BE2C (cell line): ENCODE measurements at regions not wholly inside any gene's neighbourhood (a gene's known extent, or its start where the extent isn't known, plus 50 kb on each side); places are given as distances from the start of the nearest gene placed in this dataset.

ENCODE experiments used
- DNase-seq: peaks from one replicate; pipeline ENCODE4 v3.0.0-alpha.2; 2020
- H3K27me3 ChIP-seq: fragments of 250-450 bp; sonication (Bioruptor Pico); 2 replicates; pipeline ENCODE4 v1.5.1; 2020; ENCODE audit warnings: mild to moderate bottlenecking
- H3K36me3 ChIP-seq: fragments of 250-450 bp; sonication (Bioruptor Pico); 2 replicates; pipeline ENCODE4 v1.5.1; 2020; ENCODE audit warnings: mild to moderate bottlenecking
- H3K4me1 ChIP-seq: fragments of 250-450 bp; sonication (Bioruptor Pico); 2 replicates; pipeline ENCODE4 v1.5.1; 2020
- H3K4me3 ChIP-seq: 2 replicates; pipeline ENCODE4 v1.5.1; 2011; ENCODE audit warnings: low read depth, low read length
- H3K9me3 ChIP-seq: fragments of 250-450 bp; sonication (Bioruptor Pico); 2 replicates; pipeline ENCODE4 v1.5.1; 2020
- TF ChIP-seq, protein P1 (sequence below): IDR thresholded peaks from 2 replicates; pipeline ENCODE4 v1.5.1; 2012; ENCODE audit warnings: mild to moderate bottlenecking, low read depth, low read length

DNA sequence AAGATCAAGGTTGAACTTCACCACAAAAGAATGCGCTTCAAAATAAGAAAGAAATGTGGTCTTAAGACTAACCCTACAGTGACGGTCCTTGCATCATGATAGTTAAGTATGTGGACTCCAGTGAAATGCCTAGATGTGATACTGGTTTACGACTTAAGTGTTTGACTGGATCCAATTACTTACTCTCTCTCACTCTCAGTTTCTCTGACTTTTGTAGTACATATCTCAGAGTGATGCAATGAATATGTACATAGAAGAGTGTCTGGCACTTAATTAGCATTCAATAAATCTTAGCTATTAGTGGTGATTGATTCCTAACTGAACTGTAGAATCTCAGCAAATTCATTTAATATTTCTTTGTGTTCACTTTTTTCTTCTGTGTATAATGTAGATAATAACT is 411.7 kb upstream of the ITGA1 start:
- no peaks in the 10 kb centered on the region for H3K4me1 ChIP-seq
- no peak for DNase-seq
- no peaks in the 10 kb centered on the region for H3K36me3 ChIP-seq
- H3K4me3 ChIP-seq, result no peak overlapping the region
- no peaks in the 10 kb centered on the region for H3K9me3 ChIP-seq
- H3K27me3 ChIP-seq, result no peaks in the 10 kb centered on the region
- TF ChIP-seq, protein P1, sequence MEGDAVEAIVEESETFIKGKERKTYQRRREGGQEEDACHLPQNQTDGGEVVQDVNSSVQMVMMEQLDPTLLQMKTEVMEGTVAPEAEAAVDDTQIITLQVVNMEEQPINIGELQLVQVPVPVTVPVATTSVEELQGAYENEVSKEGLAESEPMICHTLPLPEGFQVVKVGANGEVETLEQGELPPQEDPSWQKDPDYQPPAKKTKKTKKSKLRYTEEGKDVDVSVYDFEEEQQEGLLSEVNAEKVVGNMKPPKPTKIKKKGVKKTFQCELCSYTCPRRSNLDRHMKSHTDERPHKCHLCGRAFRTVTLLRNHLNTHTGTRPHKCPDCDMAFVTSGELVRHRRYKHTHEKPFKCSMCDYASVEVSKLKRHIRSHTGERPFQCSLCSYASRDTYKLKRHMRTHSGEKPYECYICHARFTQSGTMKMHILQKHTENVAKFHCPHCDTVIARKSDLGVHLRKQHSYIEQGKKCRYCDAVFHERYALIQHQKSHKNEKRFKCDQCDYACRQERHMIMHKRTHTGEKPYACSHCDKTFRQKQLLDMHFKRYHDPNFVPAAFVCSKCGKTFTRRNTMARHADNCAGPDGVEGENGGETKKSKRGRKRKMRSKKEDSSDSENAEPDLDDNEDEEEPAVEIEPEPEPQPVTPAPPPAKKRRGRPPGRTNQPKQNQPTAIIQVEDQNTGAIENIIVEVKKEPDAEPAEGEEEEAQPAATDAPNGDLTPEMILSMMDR, result no peak

GRCh38 chr5:52376592-52376991 is 411.1 kb upstream of the ITGA1 start:
- H3K27me3 ChIP-seq, result no peaks in the 10 kb centered on the region
- H3K36me3 ChIP-seq, result no peaks in the 10 kb centered on the region
- H3K4me3 ChIP-seq, result no peak overlapping the region
- H3K9me3 ChIP-seq, result no peaks in the 10 kb centered on the region
- no peaks in the 10 kb centered on the region for H3K4me1 ChIP-seq
- TF ChIP-seq, protein P1, result no peak
- DNase-seq, result no peak

DNA sequence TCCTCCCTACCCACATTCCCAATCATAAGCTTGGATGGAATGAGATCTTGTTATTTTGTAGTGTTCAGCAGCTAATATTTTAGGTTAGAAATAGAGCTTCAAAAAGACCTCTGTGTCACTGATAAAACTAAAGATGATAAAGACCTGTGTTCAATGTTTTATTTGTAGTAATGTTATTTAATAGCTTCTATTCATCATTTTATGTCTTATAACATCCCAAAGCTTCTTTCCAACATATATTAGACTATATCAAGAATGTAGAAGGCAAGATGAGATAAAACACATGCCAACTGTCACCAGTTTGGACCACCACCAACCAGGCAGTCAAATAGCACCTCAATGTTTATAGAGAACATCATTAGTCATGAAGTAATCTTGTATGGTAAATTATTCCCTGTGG is 409.5 kb upstream of the ITGA1 start:
- no peaks in the 10 kb centered on the region for H3K36me3 ChIP-seq
- H3K4me1 ChIP-seq, result no peaks in the 10 kb centered on the region
- no peaks in the 10 kb centered on the region for H3K9me3 ChIP-seq
- H3K27me3 ChIP-seq, result no peaks in the 10 kb centered on the region
- no peak overlapping the region for H3K4me3 ChIP-seq
- TF ChIP-seq, protein P1, result no peak
- DNase-seq, result no peak

- DNase-seq, result no peak
- H3K36me3 ChIP-seq, result no peaks in the 10 kb centered on the region
- H3K4me3 ChIP-seq, result no peak overlapping the region
- H3K4me1 ChIP-seq, result no peaks in the 10 kb centered on the region
- no peaks in the 10 kb centered on the region for H3K9me3 ChIP-seq
- H3K27me3 ChIP-seq, result no peaks in the 10 kb centered on the region
- TF ChIP-seq, protein P1, result no peak
Measured at GRCh38 chr5:52388349-52388748, 399.4 kb upstream of the ITGA1 start.

DNA sequence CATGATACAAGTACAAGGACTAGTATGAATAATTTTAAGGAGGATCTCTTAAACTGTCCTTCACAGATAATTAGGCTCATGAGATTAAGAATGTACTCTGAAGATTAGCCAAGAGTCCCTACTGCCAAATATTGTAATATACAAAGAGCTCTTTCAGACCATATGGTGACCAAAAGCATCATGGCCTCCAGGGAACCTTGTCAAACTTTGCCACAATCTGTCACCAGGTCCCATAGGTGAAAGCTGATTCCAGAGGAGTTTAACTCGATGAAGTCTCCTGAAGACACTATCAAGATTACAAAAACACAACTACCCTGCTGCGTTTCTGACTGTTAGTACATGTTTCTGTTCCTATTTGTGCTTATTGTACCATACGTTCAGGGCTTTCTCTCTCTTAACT is 395.4 kb upstream of the ITGA1 start:
- H3K27me3 ChIP-seq, result no peaks in the 10 kb centered on the region
- H3K4me1 ChIP-seq, result no peaks in the 10 kb centered on the region; the same call in 1 of the 2 replicates
- no peak overlapping the region for H3K4me3 ChIP-seq
- no peak for DNase-seq
- no peaks in the 10 kb centered on the region for H3K9me3 ChIP-seq
- TF ChIP-seq, protein P1, result no peak
- H3K36me3 ChIP-seq, result no peaks in the 10 kb centered on the region

GRCh38 chr5:52409835-52410234 is 377.9 kb upstream of the ITGA1 start:
- H3K27me3 ChIP-seq, result no peaks in the 10 kb centered on the region
- DNase-seq, result no peak
- TF ChIP-seq, protein P1, result no peak
- no peaks in the 10 kb centered on the region for H3K9me3 ChIP-seq
- no peak overlapping the region for H3K4me3 ChIP-seq
- H3K4me1 ChIP-seq, result peaks cover 5% of the 10 kb centered on the region; the same call in 1 of the 2 replicates
- no peaks in the 10 kb centered on the region for H3K36me3 ChIP-seq
